ENCODE measurements at regions not wholly inside any gene's neighbourhood (a gene's known extent, or its start where the extent isn't known, plus 50 kb on each side); places are given as distances from the start of the nearest gene placed in this dataset.
A peak's percentile ranks its signal among the peaks of the same experiment; 100 is the strongest.

GRCh38 chr2:222796413-222797103 is 64.3 kb upstream of the ACSL3 start:
- peak overlapping the region; percentile 36 for H3K27ac ChIP-seq (ENCODE audit: low read depth, low read length)
- peak in 1 of 6 donors; percentile 32 for DNase-seq (ENCODE audit: low read depth in 4 of 6, low spot score in 6 of 6)
- WGBS (ENCODE audit: insufficient coverage): 66% methylated on average over 2 of the region's 5 CpGs

GRCh38 chr2:222797261-222797660 is 63.6 kb upstream of the ACSL3 start:
- no peak overlapping the region for H3K27ac ChIP-seq (ENCODE audit: low read depth, low read length)
- peak in 1 of 6 donors; percentile 15 for DNase-seq (ENCODE audit: low read depth in 4 of 6, low spot score in 6 of 6)
- whole genome bisulfite sequencing (ENCODE audit: insufficient coverage): no CpG with 5 or more reads among the region's 2 CpGs
- no peaks in the 10 kb centered on the region for H3K27me3 ChIP-seq (ENCODE audit: control insufficient read depth, insufficient read depth, low read length)
- peaks cover 7% of the 10 kb centered on the region for H3K4me1 ChIP-seq (ENCODE audit: control insufficient read depth, insufficient read depth, low read length)
- no peaks in the 10 kb centered on the region for H3K36me3 ChIP-seq (ENCODE audit: control insufficient read depth, insufficient read depth, low read length)
- H3K9me3 ChIP-seq (ENCODE audit: control insufficient read depth, insufficient read depth, low read length): no peaks in the 10 kb centered on the region
- no peak overlapping the region for H3K4me3 ChIP-seq (ENCODE audit: low read depth, low read length)

More at GRCh38 chr2:222796413-222797103, 64.3 kb upstream of the ACSL3 start:
- Histone ChIP-seq H3K4me3 (ENCODE audit: low read depth, low read length) (no peak overlapping the region), H3K4me1 (ENCODE audit: control insufficient read depth, insufficient read depth, low read length) (peaks cover 12% of the 10 kb centered on the region), H3K9me3 (ENCODE audit: control insufficient read depth, insufficient read depth, low read length) (no peaks in the 10 kb centered on the region), H3K27me3 (ENCODE audit: control insufficient read depth, insufficient read depth, low read length) (no peaks in the 10 kb centered on the region), H3K36me3 (ENCODE audit: control insufficient read depth, insufficient read depth, low read length) (no peaks in the 10 kb centered on the region)

GRCh38 chr2:222797871-222798270 is 63.0 kb upstream of the ACSL3 start:
- WGBS (ENCODE audit: insufficient coverage): no CpG with 5 or more reads among the region's 3 CpGs
- DNase-seq (ENCODE audit: low read depth in 4 of 6, low spot score in 6 of 6): no peak
- no peaks in the 10 kb centered on the region for H3K27me3 ChIP-seq (ENCODE audit: control insufficient read depth, insufficient read depth, low read length)
- no peaks in the 10 kb centered on the region for H3K9me3 ChIP-seq (ENCODE audit: control insufficient read depth, insufficient read depth, low read length)
- H3K4me1 ChIP-seq (ENCODE audit: control insufficient read depth, insufficient read depth, low read length): peaks cover 5% of the 10 kb centered on the region
- H3K36me3 ChIP-seq (ENCODE audit: control insufficient read depth, insufficient read depth, low read length): no peaks in the 10 kb centered on the region
- no peak overlapping the region for H3K4me3 ChIP-seq (ENCODE audit: low read depth, low read length)
- H3K27ac ChIP-seq (ENCODE audit: low read depth, low read length): no peak overlapping the region

GRCh38 chr2:222798528-222798927 is 62.3 kb upstream of the ACSL3 start:
- H3K36me3 ChIP-seq (ENCODE audit: control insufficient read depth, insufficient read depth, low read length): no peaks in the 10 kb centered on the region
- peaks cover 5% of the 10 kb centered on the region for H3K4me1 ChIP-seq (ENCODE audit: control insufficient read depth, insufficient read depth, low read length)
- no peak for DNase-seq (ENCODE audit: low read depth in 4 of 6, low spot score in 6 of 6)
- no peaks in the 10 kb centered on the region for H3K27me3 ChIP-seq (ENCODE audit: control insufficient read depth, insufficient read depth, low read length)
- H3K27ac ChIP-seq (ENCODE audit: low read depth, low read length): no peak overlapping the region
- H3K4me3 ChIP-seq (ENCODE audit: low read depth, low read length): no peak overlapping the region
- H3K9me3 ChIP-seq (ENCODE audit: control insufficient read depth, insufficient read depth, low read length): no peaks in the 10 kb centered on the region

GRCh38 chr2:222799262-222799918 is 61.4 kb upstream of the ACSL3 start:
- Histone ChIP-seq H3K9me3 (ENCODE audit: control insufficient read depth, insufficient read depth, low read length) (no peaks in the 10 kb centered on the region), H3K4me1 (ENCODE audit: control insufficient read depth, insufficient read depth, low read length) (peaks cover 5% of the 10 kb centered on the region), H3K27me3 (ENCODE audit: control insufficient read depth, insufficient read depth, low read length) (no peaks in the 10 kb centered on the region), H3K27ac (ENCODE audit: low read depth, low read length) (no peak overlapping the region), H3K36me3 (ENCODE audit: control insufficient read depth, insufficient read depth, low read length) (no peaks in the 10 kb centered on the region), H3K4me3 (ENCODE audit: low read depth, low read length) (no peak overlapping the region)
- 84% methylated on average over 4 of the region's 7 CpGs for WGBS (ENCODE audit: insufficient coverage)
- no peak for DNase-seq (ENCODE audit: low read depth in 4 of 6, low spot score in 6 of 6)

GRCh38 chr2:222802514-222803196 is 58.2 kb upstream of the ACSL3 start:
- Histone ChIP-seq H3K27ac (ENCODE audit: low read depth, low read length) (no peak overlapping the region), H3K4me3 (ENCODE audit: low read depth, low read length) (no peak overlapping the region), H3K36me3 (ENCODE audit: control insufficient read depth, insufficient read depth, low read length) (no peaks in the 10 kb centered on the region), H3K27me3 (ENCODE audit: control insufficient read depth, insufficient read depth, low read length) (no peaks in the 10 kb centered on the region), H3K4me1 (ENCODE audit: control insufficient read depth, insufficient read depth, low read length) (no peaks in the 10 kb centered on the region), H3K9me3 (ENCODE audit: control insufficient read depth, insufficient read depth, low read length) (no peaks in the 10 kb centered on the region)
- WGBS (ENCODE audit: insufficient coverage): 43% methylated on average over 5 of the region's 5 CpGs
- peak in 2 of 6 donors; percentile 39 to 47 for DNase-seq (ENCODE audit: low read depth in 4 of 6, low spot score in 6 of 6)

- no peaks in the 10 kb centered on the region for H3K27me3 ChIP-seq (ENCODE audit: control insufficient read depth, insufficient read depth, low read length)
- WGBS (ENCODE audit: insufficient coverage): no CpG with 5 or more reads among the region's 2 CpGs
- no peaks in the 10 kb centered on the region for H3K4me1 ChIP-seq (ENCODE audit: control insufficient read depth, insufficient read depth, low read length)
- H3K9me3 ChIP-seq (ENCODE audit: control insufficient read depth, insufficient read depth, low read length): no peaks in the 10 kb centered on the region
- H3K4me3 ChIP-seq (ENCODE audit: low read depth, low read length): no peak overlapping the region
- no peak overlapping the region for H3K27ac ChIP-seq (ENCODE audit: low read depth, low read length)
- DNase-seq (ENCODE audit: low read depth in 4 of 6, low spot score in 6 of 6): peak in 1 of 6 donors; percentile 65
- no peaks in the 10 kb centered on the region for H3K36me3 ChIP-seq (ENCODE audit: control insufficient read depth, insufficient read depth, low read length)
These were observed 56.5 kb upstream of the ACSL3 start for GRCh38 chr2:222804351-222804750.

GRCh38 chr2:222805591-222806304 is 55.1 kb upstream of the ACSL3 start:
- Histone ChIP-seq H3K9me3 (ENCODE audit: control insufficient read depth, insufficient read depth, low read length) (no peaks in the 10 kb centered on the region), H3K4me1 (ENCODE audit: control insufficient read depth, insufficient read depth, low read length) (no peaks in the 10 kb centered on the region), H3K27me3 (ENCODE audit: control insufficient read depth, insufficient read depth, low read length) (no peaks in the 10 kb centered on the region), H3K27ac (ENCODE audit: low read depth, low read length) (no peak overlapping the region), H3K4me3 (ENCODE audit: low read depth, low read length) (no peak overlapping the region), H3K36me3 (ENCODE audit: control insufficient read depth, insufficient read depth, low read length) (no peaks in the 10 kb centered on the region)
- WGBS (ENCODE audit: insufficient coverage): 85% methylated on average over 4 of the region's 8 CpGs
- no peak for DNase-seq (ENCODE audit: low read depth in 4 of 6, low spot score in 6 of 6)

GRCh38 chr2:222806526-222807137 is 54.2 kb upstream of the ACSL3 start:
- no peaks in the 10 kb centered on the region for H3K27me3 ChIP-seq (ENCODE audit: control insufficient read depth, insufficient read depth, low read length)
- no CpG with 5 or more reads among the region's 5 CpGs for WGBS (ENCODE audit: insufficient coverage)
- H3K27ac ChIP-seq (ENCODE audit: low read depth, low read length): no peak overlapping the region
- H3K9me3 ChIP-seq (ENCODE audit: control insufficient read depth, insufficient read depth, low read length): no peaks in the 10 kb centered on the region
- no peak for DNase-seq (ENCODE audit: low read depth in 4 of 6, low spot score in 6 of 6)
- no peaks in the 10 kb centered on the region for H3K4me1 ChIP-seq (ENCODE audit: control insufficient read depth, insufficient read depth, low read length)
- H3K4me3 ChIP-seq (ENCODE audit: low read depth, low read length): no peak overlapping the region
- no peaks in the 10 kb centered on the region for H3K36me3 ChIP-seq (ENCODE audit: control insufficient read depth, insufficient read depth, low read length)

All from spinal cord (tissue), 9 donors.